ENCODE measurements at regions not wholly inside any gene's neighbourhood (a gene's known extent, or its start where the extent isn't known, plus 50 kb on each side); places are given as distances from the start of the nearest gene placed in this dataset.

GRCh38 chr6:139567095-139567494, 192.6 kb upstream of the CITED2 start:
- Histone ChIP-seq H3K36me3 (ENCODE audit: control insufficient read depth in 1 of 2, insufficient read depth in 2 of 2, low read length in 1 of 2) (no peaks in the 10 kb centered on the region), H3K9me3 (ENCODE audit: control insufficient read depth, low read length) (no peaks in the 10 kb centered on the region), H3K4me3 (ENCODE audit: low read length in 2 of 2) (no peak overlapping the region), H3K27me3 (ENCODE audit: control insufficient read depth in 1 of 2, insufficient read depth in 2 of 2, low read length in 1 of 2) (no peaks in the 10 kb centered on the region), H3K27ac (ENCODE audit: low read depth in 1 of 2, low read length in 2 of 2) (no peak overlapping the region), H3K4me1 (ENCODE audit: control insufficient read depth in 1 of 2, insufficient read depth in 2 of 2, low read length in 2 of 2) (no peaks in the 10 kb centered on the region)
- intact Hi-C loops (cut with DNase I) = no loop called here
- ATAC-seq (ENCODE audit: low FRiP score) (no peak), DNase-seq (no peak)
- WGBS, 2 donors = 84 to 85% methylated on average over 3 of the region's 3 CpGs

GRCh38 chr6:139565591-139565990, 191.1 kb upstream of the CITED2 start:
- no peaks in the 10 kb centered on the region for H3K36me3 ChIP-seq (ENCODE audit: control insufficient read depth in 1 of 2, insufficient read depth in 2 of 2, low read length in 1 of 2)
- no peaks in the 10 kb centered on the region for H3K9me3 ChIP-seq (ENCODE audit: control insufficient read depth, low read length)
- no peaks in the 10 kb centered on the region for H3K4me1 ChIP-seq (ENCODE audit: control insufficient read depth in 1 of 2, insufficient read depth in 2 of 2, low read length in 2 of 2)
- no peak overlapping the region for H3K27ac ChIP-seq (ENCODE audit: low read depth in 1 of 2, low read length in 2 of 2)
- DNase-seq (no peak), ATAC-seq (ENCODE audit: low FRiP score) (no peak)
- no peak overlapping the region for H3K4me3 ChIP-seq (ENCODE audit: low read length in 2 of 2)
- WGBS, 2 donors = 0% methylated on average over 1 of the region's 1 CpG
- intact Hi-C loops (cut with DNase I) = no loop called here
- H3K27me3 ChIP-seq (ENCODE audit: control insufficient read depth in 1 of 2, insufficient read depth in 2 of 2, low read length in 1 of 2) = no peaks in the 10 kb centered on the region

GRCh38 chr6:139557547-139557946, 183.1 kb upstream of the CITED2 start:
- ATAC-seq (ENCODE audit: low FRiP score) = no peak
- intact Hi-C loops (cut with DNase I) = no loop called here
- H3K36me3 ChIP-seq (ENCODE audit: control insufficient read depth in 1 of 2, insufficient read depth in 2 of 2, low read length in 1 of 2) = no peaks in the 10 kb centered on the region
- no peak for DNase-seq
- H3K27me3 ChIP-seq (ENCODE audit: control insufficient read depth in 1 of 2, insufficient read depth in 2 of 2, low read length in 1 of 2) = no peaks in the 10 kb centered on the region
- WGBS, 2 donors = 98% methylated on average over 3 of the region's 3 CpGs
- H3K27ac ChIP-seq (ENCODE audit: low read depth in 1 of 2, low read length in 2 of 2) = no peak overlapping the region
- H3K9me3 ChIP-seq (ENCODE audit: control insufficient read depth, low read length) = no peaks in the 10 kb centered on the region
- no peaks in the 10 kb centered on the region for H3K4me1 ChIP-seq (ENCODE audit: control insufficient read depth in 1 of 2, insufficient read depth in 2 of 2, low read length in 2 of 2)
- no peak overlapping the region for H3K4me3 ChIP-seq (ENCODE audit: low read length in 2 of 2)

GRCh38 chr6:139556532-139556931, 182.1 kb upstream of the CITED2 start:
- H3K4me1 ChIP-seq (ENCODE audit: control insufficient read depth in 1 of 2, insufficient read depth in 2 of 2, low read length in 2 of 2) = no peaks in the 10 kb centered on the region
- no peak overlapping the region for H3K27ac ChIP-seq (ENCODE audit: low read depth in 1 of 2, low read length in 2 of 2)
- no peaks in the 10 kb centered on the region for H3K27me3 ChIP-seq (ENCODE audit: control insufficient read depth in 1 of 2, insufficient read depth in 2 of 2, low read length in 1 of 2)
- intact Hi-C loops (cut with DNase I) = no loop called here
- ATAC-seq (ENCODE audit: low FRiP score) = no peak
- no peaks in the 10 kb centered on the region for H3K9me3 ChIP-seq (ENCODE audit: control insufficient read depth, low read length)
- no peak overlapping the region for H3K4me3 ChIP-seq (ENCODE audit: low read length in 2 of 2)
- no peak for DNase-seq
- no peaks in the 10 kb centered on the region for H3K36me3 ChIP-seq (ENCODE audit: control insufficient read depth in 1 of 2, insufficient read depth in 2 of 2, low read length in 1 of 2)

- no peak overlapping the region for H3K4me3 ChIP-seq (ENCODE audit: low read length in 2 of 2)
- ATAC-seq (ENCODE audit: low FRiP score) (no peak), DNase-seq (no peak)
- H3K9me3 ChIP-seq (ENCODE audit: control insufficient read depth, low read length) = no peaks in the 10 kb centered on the region
- H3K27me3 ChIP-seq (ENCODE audit: control insufficient read depth in 1 of 2, insufficient read depth in 2 of 2, low read length in 1 of 2) = no peaks in the 10 kb centered on the region
- 82 to 84% methylated on average over 7 of the region's 7 CpGs for WGBS, 2 donors
- intact Hi-C loops (cut with DNase I) = no loop called here
- no peaks in the 10 kb centered on the region for H3K4me1 ChIP-seq (ENCODE audit: control insufficient read depth in 1 of 2, insufficient read depth in 2 of 2, low read length in 2 of 2)
- H3K36me3 ChIP-seq (ENCODE audit: control insufficient read depth in 1 of 2, insufficient read depth in 2 of 2, low read length in 1 of 2) = no peaks in the 10 kb centered on the region
- no peak overlapping the region for H3K27ac ChIP-seq (ENCODE audit: low read depth in 1 of 2, low read length in 2 of 2)
Measured at GRCh38 chr6:139553916-139554315, 179.5 kb upstream of the CITED2 start.

- H3K36me3 ChIP-seq (ENCODE audit: control insufficient read depth in 1 of 2, insufficient read depth in 2 of 2, low read length in 1 of 2) = no peaks in the 10 kb centered on the region
- peaks cover 0 to 2% of the 10 kb centered on the region in 2 donors for H3K4me1 ChIP-seq (ENCODE audit: control insufficient read depth in 1 of 2, insufficient read depth in 2 of 2, low read length in 2 of 2)
- ATAC-seq (ENCODE audit: low FRiP score) (no peak), DNase-seq (no peak)
- WGBS, 2 donors = 95 to 96% methylated on average over 2 of the region's 2 CpGs
- no peaks in the 10 kb centered on the region for H3K27me3 ChIP-seq (ENCODE audit: control insufficient read depth in 1 of 2, insufficient read depth in 2 of 2, low read length in 1 of 2)
- H3K4me3 ChIP-seq (ENCODE audit: low read length in 2 of 2) = no peak overlapping the region
- intact Hi-C loops (cut with DNase I) = no loop called here
- no peak overlapping the region for H3K27ac ChIP-seq (ENCODE audit: low read depth in 1 of 2, low read length in 2 of 2)
- no peaks in the 10 kb centered on the region for H3K9me3 ChIP-seq (ENCODE audit: control insufficient read depth, low read length)
Measured at GRCh38 chr6:139551376-139551775, 176.9 kb upstream of the CITED2 start.

- H3K9me3 ChIP-seq (ENCODE audit: control insufficient read depth, low read length) = no peaks in the 10 kb centered on the region
- H3K36me3 ChIP-seq (ENCODE audit: control insufficient read depth in 1 of 2, insufficient read depth in 2 of 2, low read length in 1 of 2) = no peaks in the 10 kb centered on the region
- H3K27me3 ChIP-seq (ENCODE audit: control insufficient read depth in 1 of 2, insufficient read depth in 2 of 2, low read length in 1 of 2) = no peaks in the 10 kb centered on the region
- peaks cover 0 to 2% of the 10 kb centered on the region in 2 donors for H3K4me1 ChIP-seq (ENCODE audit: control insufficient read depth in 1 of 2, insufficient read depth in 2 of 2, low read length in 2 of 2)
- WGBS, 2 donors = 86 to 90% methylated on average over 3 of the region's 3 CpGs
- ATAC-seq (ENCODE audit: low FRiP score) (no peak), DNase-seq (no peak)
- intact Hi-C loops (cut with DNase I) = no loop called here
- H3K4me3 ChIP-seq (ENCODE audit: low read length in 2 of 2) = no peak overlapping the region
- no peak overlapping the region for H3K27ac ChIP-seq (ENCODE audit: low read depth in 1 of 2, low read length in 2 of 2)
Measured at GRCh38 chr6:139550361-139550760, 175.9 kb upstream of the CITED2 start.

- Histone ChIP-seq H3K27me3 (ENCODE audit: control insufficient read depth in 1 of 2, insufficient read depth in 2 of 2, low read length in 1 of 2) (no peaks in the 10 kb centered on the region), H3K36me3 (ENCODE audit: control insufficient read depth in 1 of 2, insufficient read depth in 2 of 2, low read length in 1 of 2) (no peaks in the 10 kb centered on the region), H3K4me1 (ENCODE audit: control insufficient read depth in 1 of 2, insufficient read depth in 2 of 2, low read length in 2 of 2) (peaks cover 2 to 6% of the 10 kb centered on the region in 2 donors), H3K27ac (ENCODE audit: low read depth in 1 of 2, low read length in 2 of 2) (no peak overlapping the region), H3K9me3 (ENCODE audit: control insufficient read depth, low read length) (no peaks in the 10 kb centered on the region), H3K4me3 (ENCODE audit: low read length in 2 of 2) (no peak overlapping the region)
- DNase-seq = no peak
- intact Hi-C loops (cut with DNase I) = no loop called here
- WGBS, 2 donors = 91 to 92% methylated on average over 5 of the region's 5 CpGs
- no peak for ATAC-seq (ENCODE audit: low FRiP score)
Measured at GRCh38 chr6:139549561-139550070, 175.2 kb upstream of the CITED2 start.

GRCh38 chr6:139547804-139548203, 173.4 kb upstream of the CITED2 start:
- ATAC-seq (ENCODE audit: low FRiP score) = no peak
- Histone ChIP-seq H3K4me3 (ENCODE audit: low read length in 2 of 2) (no peak overlapping the region), H3K36me3 (ENCODE audit: control insufficient read depth in 1 of 2, insufficient read depth in 2 of 2, low read length in 1 of 2) (no peaks in the 10 kb centered on the region), H3K9me3 (ENCODE audit: control insufficient read depth, low read length) (no peaks in the 10 kb centered on the region), H3K4me1 (ENCODE audit: control insufficient read depth in 1 of 2, insufficient read depth in 2 of 2, low read length in 2 of 2) (peaks cover 2 to 7% of the 10 kb centered on the region in 2 donors), H3K27me3 (ENCODE audit: control insufficient read depth in 1 of 2, insufficient read depth in 2 of 2, low read length in 1 of 2) (no peaks in the 10 kb centered on the region), H3K27ac (ENCODE audit: low read depth in 1 of 2, low read length in 2 of 2) (no peak overlapping the region)
- intact Hi-C loops (cut with DNase I) = no loop called here
- no peak for DNase-seq
